ENCODE measurements at regions not wholly inside any gene's neighbourhood (a gene's known extent, or its start where the extent isn't known, plus 50 kb on each side); places are given as distances from the start of the nearest gene placed in this dataset.

DNA sequence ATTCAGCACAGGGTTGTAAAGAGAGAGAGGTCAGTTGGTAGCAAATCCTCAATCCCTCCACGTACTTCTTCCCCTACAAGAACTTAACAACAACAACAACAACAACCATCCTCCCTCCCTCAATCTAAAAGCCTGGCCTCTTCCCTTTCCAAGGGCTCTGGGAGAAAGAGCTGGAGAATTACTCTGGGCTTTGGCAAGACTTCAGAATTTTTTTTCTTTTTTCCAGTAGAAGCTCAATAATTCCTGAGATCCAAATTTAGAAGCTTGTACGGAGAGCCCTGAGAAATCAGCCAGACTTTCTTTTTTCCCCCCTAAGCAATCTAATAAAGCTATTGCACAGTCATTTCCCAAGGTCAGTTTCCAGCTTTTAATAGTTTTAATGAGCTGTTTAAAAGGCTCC, 95.8 kb upstream of the CACNA2D3 start:
- no peak for DNase-seq (ENCODE audit: low read depth)

DNA sequence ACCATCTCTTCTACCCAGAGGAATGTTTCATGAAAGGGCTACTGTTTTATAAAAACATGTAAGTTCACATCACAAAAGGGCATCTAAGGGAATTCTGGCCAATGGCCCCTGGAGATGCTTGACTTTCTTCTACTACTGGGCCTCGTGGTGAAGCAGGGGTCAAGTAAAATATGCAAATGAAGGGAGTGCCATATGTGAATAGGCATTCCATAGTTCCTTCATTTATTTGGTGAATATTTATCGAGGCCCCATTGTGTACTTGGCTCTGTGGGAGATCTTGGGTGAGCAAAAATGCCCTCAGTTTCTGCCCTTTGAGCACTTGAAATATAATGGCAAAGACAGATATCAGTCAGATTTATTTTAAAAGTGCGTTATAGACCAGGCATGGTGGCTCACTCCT, 101.3 kb upstream of the CACNA2D3 start:
- no peak for DNase-seq (ENCODE audit: low read depth)

DNA sequence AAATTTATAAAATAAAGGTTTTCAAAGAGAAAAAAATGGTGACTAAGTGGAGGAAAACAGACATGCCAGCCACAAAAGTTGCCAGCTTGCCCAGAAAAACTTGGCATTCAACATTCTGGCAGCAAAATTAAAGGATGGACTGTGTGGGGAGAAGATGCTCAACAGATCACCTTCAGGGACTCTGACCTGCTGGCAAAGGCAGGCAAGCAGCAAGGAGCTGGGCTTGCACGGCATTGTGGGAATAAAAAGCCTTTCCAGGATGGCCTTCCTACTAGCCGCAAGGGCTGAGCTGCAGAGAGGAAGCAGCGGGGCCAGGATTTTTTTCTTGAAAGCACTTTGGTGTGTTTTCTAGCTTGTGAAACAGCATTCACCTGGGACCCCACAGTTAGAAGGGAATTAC, 101.9 kb upstream of the CACNA2D3 start:
- no peak for DNase-seq (ENCODE audit: low read depth)

GRCh38 chr3:54014067-54014466, 108.3 kb upstream of the CACNA2D3 start:
- DNase-seq (ENCODE audit: low read depth), result no peak

DNA sequence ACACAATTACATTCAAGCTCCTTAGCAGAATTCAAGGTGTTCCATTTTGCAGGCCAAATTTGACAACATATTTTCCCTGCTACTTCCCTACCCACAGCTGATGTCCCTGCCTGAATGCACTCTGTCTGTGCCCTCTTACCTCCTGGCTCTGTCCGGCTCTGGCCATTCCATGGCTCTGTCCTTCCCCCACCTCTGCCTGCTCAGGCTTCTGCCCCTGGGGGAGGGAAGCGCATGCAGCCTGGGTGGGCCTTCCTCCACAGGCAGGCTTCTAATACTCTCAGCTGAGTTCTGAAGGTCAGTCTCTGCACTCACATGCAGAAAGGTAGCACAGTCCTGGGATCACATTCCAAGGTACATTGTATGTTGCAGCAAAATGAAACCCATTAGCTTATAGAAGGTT, 113.6 kb upstream of the CACNA2D3 start:
- no peak for DNase-seq (ENCODE audit: low read depth)

DNA sequence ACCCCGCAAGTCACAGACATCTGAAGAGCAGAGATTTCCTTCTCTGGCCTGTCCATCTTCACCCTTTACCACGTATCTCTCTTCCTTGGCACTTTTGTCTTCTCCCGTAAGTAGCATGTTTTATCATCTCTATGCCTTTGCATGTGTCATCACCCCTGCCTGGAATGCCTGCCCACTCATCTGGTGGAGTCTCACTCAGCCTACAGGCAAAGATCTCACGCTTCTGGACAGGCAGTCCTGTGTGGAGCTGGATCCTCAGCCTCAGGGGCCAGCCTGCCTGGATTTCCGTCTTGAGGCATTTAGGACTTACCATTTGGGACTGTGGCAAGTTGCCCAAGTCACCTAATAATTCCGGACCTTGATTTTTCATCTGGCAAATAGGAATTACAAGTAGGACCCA, 114.3 kb upstream of the CACNA2D3 start:
- DNase-seq (ENCODE audit: low read depth), result no peak

DNA sequence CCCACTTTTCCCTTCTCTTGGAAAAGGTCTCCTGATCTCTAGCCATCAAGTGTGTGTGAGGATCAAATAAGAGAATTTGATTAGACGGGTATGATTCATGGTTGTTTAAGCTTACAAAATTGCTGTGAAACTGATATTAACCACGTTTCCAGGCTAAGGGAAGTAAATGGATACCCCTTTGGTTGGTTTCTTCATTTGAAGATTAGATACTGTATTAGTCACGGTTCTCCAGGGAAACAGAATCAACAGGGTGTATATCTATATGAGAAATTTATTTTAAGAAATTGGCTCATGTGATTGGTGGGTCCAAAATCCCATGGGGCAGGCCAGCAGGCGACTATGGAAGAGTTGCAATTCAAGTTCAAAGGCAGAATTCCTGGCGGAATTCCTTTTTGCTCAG, 112.7 kb upstream of the SELENOK start:
- DNase-seq (ENCODE audit: low read depth), result peak; percentile 5

DNA sequence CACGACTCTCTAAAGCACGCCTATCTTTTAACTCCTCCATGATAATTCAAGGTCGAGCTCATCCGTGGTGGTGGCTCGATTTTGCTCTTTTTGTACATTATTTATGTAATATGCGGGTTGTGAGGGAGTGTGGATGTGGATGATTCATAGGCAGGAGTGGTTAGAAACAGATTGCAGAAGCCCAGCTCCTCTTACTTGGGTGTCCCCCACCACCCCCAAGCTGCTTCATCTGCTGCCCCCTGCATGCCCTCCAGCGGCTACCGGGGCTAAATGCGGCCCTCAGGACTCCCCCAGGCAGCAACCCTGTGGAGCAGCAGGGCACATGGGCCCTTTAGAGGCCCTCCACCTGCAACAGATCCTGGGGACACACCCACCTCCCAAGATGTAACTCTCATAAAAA, 111.5 kb upstream of the SELENOK start:
- peak; percentile 21 for DNase-seq (ENCODE audit: low read depth)

GRCh38 chr3:53999725-54000124, 108.1 kb upstream of the SELENOK start:
- no peak for DNase-seq (ENCODE audit: low read depth)

GRCh38 chr3:53998980-53999379, 107.3 kb upstream of the SELENOK start:
- no peak for DNase-seq (ENCODE audit: low read depth)

GRCh38 chr3:53997476-53997875, 105.8 kb upstream of the SELENOK start:
- DNase-seq (ENCODE audit: low read depth), result no peak

- no peak for DNase-seq (ENCODE audit: low read depth)
Measured at GRCh38 chr3:53996141-53996874, 104.6 kb upstream of the SELENOK start.

GRCh38 chr3:53994986-53995603, 103.4 kb upstream of the SELENOK start:
- no peak for DNase-seq (ENCODE audit: low read depth)

GRCh38 chr3:53991240-53991639, 99.6 kb upstream of the SELENOK start:
- DNase-seq (ENCODE audit: low read depth), result no peak

GRCh38 chr3:53989946-53990345, 98.3 kb upstream of the SELENOK start:
- no peak for DNase-seq (ENCODE audit: low read depth)

- no peak for DNase-seq (ENCODE audit: low read depth)
Measured at GRCh38 chr3:53989451-53989850, 97.8 kb upstream of the SELENOK start.

DNA sequence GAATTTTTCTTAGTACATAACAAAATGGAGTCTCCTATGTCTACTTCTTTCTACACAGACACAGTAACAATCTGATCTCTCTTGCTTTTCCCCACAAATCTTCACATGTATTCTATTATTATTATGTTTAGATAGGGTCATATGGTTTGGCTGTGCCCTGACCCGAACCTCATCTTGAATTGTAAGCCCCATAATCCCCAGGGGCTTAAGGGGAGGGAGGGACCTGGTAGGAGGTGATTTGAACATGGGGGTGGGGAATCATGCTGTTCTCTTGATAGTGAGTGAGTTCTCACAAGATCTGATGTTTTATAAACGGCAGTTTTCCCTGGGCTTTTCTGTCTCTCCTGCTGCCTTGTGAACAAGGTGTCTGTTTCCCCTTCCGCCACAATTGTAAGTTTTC, 86.7 kb upstream of the SELENOK start:
- no peak for DNase-seq (ENCODE audit: low read depth)

DNA sequence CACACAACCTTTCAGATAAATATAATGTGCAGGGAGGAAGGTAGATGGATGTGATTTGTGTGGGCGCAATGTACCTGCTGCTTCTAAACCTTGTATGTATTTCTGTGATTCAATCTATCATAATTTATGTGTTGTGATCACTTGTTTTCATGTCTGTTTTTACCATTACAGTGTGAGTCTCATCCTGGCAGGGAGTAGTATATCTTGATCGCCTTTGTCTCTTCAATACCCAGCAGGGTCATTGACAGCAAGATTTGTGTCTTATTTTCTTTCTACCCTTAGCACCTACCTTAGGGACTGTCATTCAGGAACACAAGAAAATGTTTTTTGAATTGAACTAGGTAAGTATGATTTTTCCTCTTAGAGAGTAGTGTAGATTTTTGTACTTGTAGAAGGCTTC, 83.7 kb upstream of the SELENOK start:
- DNase-seq (ENCODE audit: low read depth), result no peak

GRCh38 chr3:53974324-53974723, 82.7 kb upstream of the SELENOK start:
- no peak for DNase-seq (ENCODE audit: low read depth)

- no peak for DNase-seq (ENCODE audit: low read depth)
Measured at GRCh38 chr3:53973905-53974304, 82.2 kb upstream of the SELENOK start.

DNA sequence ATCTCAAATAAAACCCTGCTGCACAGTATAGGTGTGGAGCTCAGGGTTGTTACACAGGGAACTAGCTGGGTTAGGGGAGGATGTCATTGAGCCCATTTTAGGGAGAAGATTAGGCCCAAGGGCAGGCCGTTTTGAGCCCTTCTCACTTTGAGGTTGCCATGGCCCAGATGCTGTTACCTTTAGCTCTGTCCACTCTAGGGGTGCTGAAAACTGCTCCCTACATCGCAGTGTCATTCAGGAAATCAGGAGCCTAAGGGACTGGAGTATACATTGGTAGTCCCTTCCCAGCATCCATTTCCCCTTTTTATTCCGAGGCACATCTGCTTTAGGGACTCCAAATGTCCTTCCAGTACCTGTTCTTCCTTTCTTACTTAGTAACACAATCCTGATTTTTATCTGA, 79.0 kb upstream of the SELENOK start:
- DNase-seq (ENCODE audit: low read depth), result no peak

DNA sequence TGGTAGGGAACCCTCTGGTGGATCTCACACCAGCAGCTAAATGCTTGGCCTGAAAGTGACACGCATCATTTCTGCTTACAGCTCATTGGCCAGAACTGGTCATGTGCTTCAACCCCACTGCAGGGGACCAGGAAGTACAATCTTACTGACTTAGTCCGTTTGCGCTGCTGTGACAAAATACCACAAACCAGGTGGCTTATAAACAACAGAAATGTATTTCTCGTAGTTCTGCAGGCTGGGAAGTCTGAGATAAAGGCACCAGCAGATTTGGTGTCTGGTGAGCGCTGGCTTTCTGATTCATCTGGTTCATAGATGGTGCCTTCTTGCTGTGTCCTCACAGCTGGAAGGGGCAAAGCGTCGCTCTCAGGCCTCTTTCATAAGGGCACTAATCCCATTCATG, 77.4 kb upstream of the SELENOK start:
- no peak for DNase-seq (ENCODE audit: low read depth)

GRCh38 chr3:53965291-53965690, 73.6 kb upstream of the SELENOK start:
- DNase-seq (ENCODE audit: low read depth), result no peak

Data from HT1080 (cell line).